GM12878 (cell line): ENCODE measurements at regions not wholly inside any gene's neighbourhood (a gene's known extent, or its start where the extent isn't known, plus 50 kb on each side); places are given as distances from the start of the nearest gene placed in this dataset.

Experiments
- ATAC-seq: fragments of 200-7000 bp; cut with Tn5 transposase; 3 replicates; pipeline ENCODE4 v1.9.1; 2020; ENCODE audit warnings: mild to moderate bottlenecking, moderate library complexity
- BruUV-seq: library from RNA; stranded (reverse); fragments of 400-500 nt; replicated peaks from 2 replicates; lab custom pipeline; 2021; lab: Mats Ljungman, UMichigan
- CTCF ChIA-PET: fragments of 300-600 bp; sonication (Branson Sonifier 250); formaldehyde crosslinking; extraction: SDS; loops from one replicate; lab custom pipeline; 2021; ENCODE audit warnings: inconsistent platforms; lab: Yijun Ruan, JAX
- POLR2A ChIA-PET: fragments of 350-600 bp; formaldehyde crosslinking; extraction: SDS; loops from one replicate; lab custom pipeline; 2021; ENCODE audit warnings: inconsistent platforms; lab: Charles Lee
- RAD21 ChIA-PET: fragments of 300-600 bp; sonication (Branson Sonifier 250); formaldehyde crosslinking; loops from one replicate; lab custom pipeline; 2023; ENCODE audit warnings: antibody characterized with exemption; ENCODE audit not compliant: unreplicated experiment; lab: Charles Lee
- SMC1A ChIA-PET: fragments of 300-600 bp; sonication (Branson Sonifier 250); formaldehyde crosslinking; loops from one replicate; lab custom pipeline; 2023; ENCODE audit not compliant: unreplicated experiment, uncharacterized antibody; lab: Charles Lee
- DNase-seq: peaks from one replicate; pipeline ENCODE4 v3.0.0-alpha.2; 2011; ENCODE audit warnings: low read depth, low spot score
- FAIRE-seq: peaks from 3 replicates; lab custom pipeline; 2011; peaks lifted over from hg19 to GRCh38; lab: Jason Lieb, UNC
- H2AFZ ChIP-seq: 2 replicates; pipeline ENCODE4 v1.6.0; 2011; ENCODE audit warnings: low read depth, low read length, control low read depth; ENCODE audit not compliant: control insufficient read depth
- H3K27ac ChIP-seq: 2 replicates; pipeline ENCODE4 v1.5.1; 2011; ENCODE audit warnings: control low read depth; ENCODE audit not compliant: control insufficient read depth, insufficient read depth
- H3K27me3 ChIP-seq, 2 experiments: replicated peaks in 1 of 2; 2 replicates each; pipeline versions ENCODE4 v1.6.0 to v1.6.1; 2011; ENCODE audit warnings: low read length in 1 of 2; ENCODE audit not compliant: control insufficient read depth in 2 of 2, insufficient read depth in 2 of 2
- H3K36me3 ChIP-seq, 2 experiments: 2 replicates each; pipeline ENCODE4 v1.5.1; 2011; ENCODE audit warnings: low read length in 1 of 2; ENCODE audit not compliant: control insufficient read depth in 2 of 2, insufficient read depth in 2 of 2
- H3K4me1 ChIP-seq: 2 replicates; pipeline ENCODE4 v1.6.1; 2011; ENCODE audit warnings: mild to moderate bottlenecking, low read length, moderate library complexity, mixed read lengths; ENCODE audit not compliant: control insufficient read depth, insufficient read depth
- H3K4me2 ChIP-seq: 2 replicates; pipeline ENCODE4 v1.6.0; 2011; ENCODE audit warnings: control low read depth; ENCODE audit not compliant: control insufficient read depth, insufficient read depth
- H3K4me3 ChIP-seq: fragments of 200-600 bp; sonication (generic); 2 replicates; pipeline ENCODE4 v1.5.1; 2016
- H3K79me2 ChIP-seq: 2 replicates; pipeline ENCODE4 v1.6.0; 2011; ENCODE audit warnings: low read length; ENCODE audit not compliant: control insufficient read depth, insufficient read depth
- H3K9ac ChIP-seq: 2 replicates; pipeline ENCODE4 v1.8.0; 2011; ENCODE audit warnings: low read length, control low read depth, mixed read lengths; ENCODE audit not compliant: control insufficient read depth, insufficient read depth
- H3K9me3 ChIP-seq: replicated peaks from 3 replicates; pipeline ENCODE4 v1.5.1; 2011; ENCODE audit warnings: mild to moderate bottlenecking, low read length; ENCODE audit not compliant: control insufficient read depth, insufficient read depth
- H4K20me1 ChIP-seq: 2 replicates; pipeline ENCODE4 v1.6.0; 2011; ENCODE audit not compliant: control insufficient read depth, insufficient read depth
- IRF3 ChIP-seq: fragments of 450-650 bp; IDR thresholded peaks from 2 replicates; pipeline ENCODE4 v1.6.1; 2014; ENCODE audit warnings: mild to moderate bottlenecking
- IRF5 ChIP-seq: fragments of 450-650 bp; IDR thresholded peaks from 2 replicates; pipeline ENCODE4 v1.6.1; 2017; ENCODE audit warnings: borderline replicate concordance
- JUND ChIP-seq: IDR thresholded peaks from 2 replicates; pipeline ENCODE4 v1.6.1; 2012; ENCODE audit warnings: low read depth, mild to moderate bottlenecking, low read length, improper control_type of control experiment, moderate library complexity
- MEF2A ChIP-seq: IDR thresholded peaks from 2 replicates; pipeline ENCODE4 v1.6.1; 2011; ENCODE audit warnings: low read depth, mild to moderate bottlenecking, low read length, moderate library complexity; ENCODE audit not compliant: insufficient read depth
- MYC ChIP-seq: IDR thresholded peaks from 2 replicates; pipeline ENCODE4 v1.6.1; 2011; ENCODE audit warnings: mild to moderate bottlenecking, low read length, moderate library complexity, inconsistent platforms; ENCODE audit not compliant: insufficient read depth, insufficient replicate concordance, insufficient read length, severe bottlenecking
- SMC3 ChIP-seq: IDR thresholded peaks from 2 replicates; pipeline ENCODE4 v1.6.1; 2011; ENCODE audit warnings: low read length, improper control_type of control experiment, borderline replicate concordance
- SREBF1 ChIP-seq: IDR thresholded peaks from 2 replicates; pipeline ENCODE4 v1.6.1; 2012; ENCODE audit warnings: mild to moderate bottlenecking, low read length
- STAT1 ChIP-seq: fragments of 450-650 bp; conservative IDR thresholded peaks from 2 replicates; pipeline ENCODE4 v1.6.1; 2014; ENCODE audit warnings: antibody characterized with exemption, mild to moderate bottlenecking
- ZBED1 ChIP-seq: IDR thresholded peaks from 2 replicates; pipeline ENCODE4 v1.6.1; 2016; ENCODE audit warnings: borderline replicate concordance
- ZNF384 ChIP-seq: IDR thresholded peaks from 2 replicates; pipeline ENCODE4 v1.6.1; 2012; ENCODE audit warnings: low read depth, mild to moderate bottlenecking, low read length, improper control_type of control experiment, borderline replicate concordance
- ZNF592 ChIP-seq: fragments of 450-650 bp; IDR thresholded peaks from 2 replicates; pipeline ENCODE4 v1.6.1; 2017; ENCODE audit warnings: mild to moderate bottlenecking, moderate library complexity
- ZNF622 ChIP-seq: fragments of 450-650 bp; IDR thresholded peaks from 2 replicates; pipeline ENCODE4 v1.6.1; 2017; ENCODE audit warnings: mild to moderate bottlenecking, inconsistent platforms
- WGBS: methylation state at CpG from one replicate; pipeline ENCODE4 v1.1.6; 2016; ENCODE audit warnings: low lambda C conversion rate; ENCODE audit not compliant: insufficient replicate concordance, insufficient coverage; ENCODE audit errors: missing lambda C conversion rate; 5-methylcytosine and 5-hydroxymethylcytosine counted together
- in situ Hi-C: fragments of 300-500 bp; cut with MboI; formaldehyde crosslinking; loops from 9 replicates; pipeline ENCODE4 v1.14.3; 2018; ENCODE audit warnings: mixed read lengths
- intact Hi-C: fragments of 100-400 bp; cut with micrococcal nuclease; formaldehyde crosslinking; loops from one replicate; pipeline ENCODE4 v1.14.2; 2022; ENCODE audit not compliant: unreplicated experiment

- in situ Hi-C loops: no loop called here
- no TSS peak for BruUV-seq
- CTCF ChIA-PET: no interaction called here
These were observed 111.2 kb upstream of the PTPN1 start for GRCh38 chr20:50398821-50399554.

More at GRCh38 chr20:50398821-50399554, 111.2 kb upstream of the PTPN1 start:
- ChIA-PET RAD21 (no interaction called here), SMC1A (interaction anchor here (0.9 kb wide), 1 partner anchor 234 kb away, joined by 3 read pairs; no protein-coding TSS in a partner anchor), POLR2A (no interaction called here)
- Histone ChIP-seq H3K4me2 (no peak overlapping the region), H3K4me3 (no peak overlapping the region), H3K9me3 (no peaks in the 10 kb centered on the region), H3K27me3 (no peaks in the 10 kb centered on the region), H3K4me1 (no peaks in the 10 kb centered on the region), H3K9ac (no peak overlapping the region), H2AFZ (no peak overlapping the region), H4K20me1 (no peaks in the 10 kb centered on the region), H3K36me3 (no peaks in the 10 kb centered on the region), H3K27ac (no peak overlapping the region), H3K79me2 (no peaks in the 10 kb centered on the region)
- 34% methylated on average over 20 of the region's 20 CpGs for WGBS
- no peak for TF ChIP-seq MYC
- no peak for TF ChIP-seq STAT1
- no peak for TF ChIP-seq IRF5
- TF ChIP-seq ZNF622: no peak
- TF ChIP-seq ZNF592: no peak
- no peak for TF ChIP-seq SMC3
- no peak for TF ChIP-seq IRF3
- no peak for TF ChIP-seq MEF2A
- no peak for TF ChIP-seq ZNF384
- TF ChIP-seq ZBED1: no peak
- no peak for TF ChIP-seq SREBF1
- TF ChIP-seq JUND: no peak
- intact Hi-C loops: loop anchor here (2.0 kb wide), 1 partner anchor 62 kb away; no protein-coding TSS in a partner anchor
- FAIRE-seq (no peak), DNase-seq (no peak), ATAC-seq (no peak)
